Stomach (tissue), 8 donors: ENCODE measurements at regions not wholly inside any gene's neighbourhood (a gene's known extent, or its start where the extent isn't known, plus 50 kb on each side); places are given as distances from the start of the nearest gene placed in this dataset.

Source experiments
- DNase-seq, 2 donors: peaks; one replicate each; pipeline versions ENCODE4 v3.0.0 to v3.0.0-alpha.2; 2013 to 2019
- H3K27ac ChIP-seq, 5 donors: fragments of 200-600 bp in 4 of 5; sonication (generic) in 4 of 5; one replicate each; pipeline ENCODE4 v1.5.1; 2013 to 2019; ENCODE audit warnings: mild to moderate bottlenecking in 1 of 5, moderate library complexity in 1 of 5
- H3K27me3 ChIP-seq, 3 donors: fragments of 200-600 bp; sonication (generic); one replicate each; pipeline ENCODE4 v1.5.1; 2017 to 2019; ENCODE audit warnings: mixed run types in 1 of 3
- H3K36me3 ChIP-seq, 4 donors: fragments of 200-600 bp; sonication (generic); 1 replicate in 3 of 4; 2 replicates in 1 of 4; pipeline ENCODE4 v1.5.1; 2016 to 2019
- H3K4me1 ChIP-seq, 4 donors: fragments of 200-600 bp; sonication (generic); one replicate each; pipeline ENCODE4 v1.5.1; 2016 to 2019
- H3K4me3 ChIP-seq, 4 donors: fragments of 200-600 bp; sonication (generic) in 3 of 4; one replicate each; pipeline ENCODE4 v1.5.1; 2016 to 2019; ENCODE audit warnings: mild to moderate bottlenecking in 1 of 4
- H3K9me3 ChIP-seq, 4 donors: fragments of 200-600 bp; sonication (generic); one replicate each; pipeline ENCODE4 v1.5.1; 2016 to 2019
- CTCF ChIP-seq, 7 experiments: fragments of 450-650 bp in 4 of 7; fragments of 200-600 bp in 3 of 7; sonication (generic) in 3 of 7; IDR thresholded peaks; one replicate each; pipeline ENCODE4 v1.5.1; 2016 to 2019; ENCODE audit warnings: antibody characterized with exemption in 7 of 7, control low read depth in 2 of 7, mild to moderate bottlenecking in 1 of 7
- EP300 ChIP-seq: sonication (generic); formaldehyde crosslinking; IDR thresholded peaks from one replicate; pipeline ENCODE4 v1.6.1; 2017; ENCODE audit warnings: antibody characterized with exemption
- POLR2A ChIP-seq, 4 donors: fragments of 450-650 bp; IDR thresholded peaks; one replicate each; pipeline ENCODE4 v1.6.1; 2016; ENCODE audit warnings: antibody characterized with exemption in 4 of 4, control low read depth in 2 of 4, mild to moderate bottlenecking in 1 of 4, moderate library complexity in 1 of 4
- POLR2AphosphoS5 ChIP-seq, 3 donors: sonication (generic); formaldehyde crosslinking; IDR thresholded peaks; one replicate each; pipeline ENCODE4 v1.6.1; 2016; ENCODE audit warnings: antibody characterized with exemption in 3 of 3
- WGBS, 5 donors: extraction: QIAGEN DNeasy Blood & Tissue Kit in 3 of 5; methylation state at CpG; one replicate each; pipeline versions ENCODE4 v1.1.5 to v1.1.7; 2013 to 2018; 5-methylcytosine and 5-hydroxymethylcytosine counted together
- intact Hi-C: fragments of 100-400 bp; cut with DNase I; formaldehyde crosslinking; loops from one replicate; pipeline ENCODE4 v1.15.1; 2023; ENCODE audit warnings: low total_unique reads
- donor health status: healthy with polysubstance abuse.
- donor health status: Bipolar disorder and iron deficiency.
- donor health status: healthy.

DNA sequence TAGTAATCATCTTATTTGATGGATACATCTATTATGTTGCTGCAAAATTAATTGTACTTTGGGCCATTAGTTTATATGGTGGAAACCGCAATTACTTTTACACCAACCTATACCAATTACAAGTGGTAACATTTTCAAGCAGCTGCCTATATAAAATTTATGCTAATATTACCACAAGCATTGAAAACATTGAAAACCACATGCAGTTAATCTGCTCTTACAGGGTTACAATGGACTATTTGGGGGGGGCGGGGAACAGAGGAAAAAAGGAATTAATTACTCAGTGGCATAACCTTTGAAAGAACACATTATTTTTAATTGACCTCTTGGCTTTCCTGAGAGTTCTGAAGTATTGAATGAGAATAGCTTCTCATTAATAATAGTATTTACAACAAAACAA lies 1793.2 kb downstream of the NCAM2 start:
- intact Hi-C loops, result no loop called here
- WGBS, 5 donors, result 63 to 82% (median 70%) methylated on average over 2 of the region's 2 CpGs
- no peak for TF ChIP-seq POLR2A (IDR thresholded peaks at IDR 0.05)
- TF ChIP-seq EP300, result no peak
- TF ChIP-seq CTCF (IDR thresholded peaks at IDR 0.05), result no peak
- no peak for TF ChIP-seq POLR2AphosphoS5 (IDR thresholded peaks at IDR 0.05)
- Histone ChIP-seq H3K9me3 (no peaks in the 10 kb centered on the region), H3K27me3 (no peaks in the 10 kb centered on the region), H3K27ac (no peak overlapping the region), H3K4me1 (no peaks in the 10 kb centered on the region), H3K4me3 (no peak overlapping the region), H3K36me3 (no peaks in the 10 kb centered on the region)
- no peak for DNase-seq

DNA sequence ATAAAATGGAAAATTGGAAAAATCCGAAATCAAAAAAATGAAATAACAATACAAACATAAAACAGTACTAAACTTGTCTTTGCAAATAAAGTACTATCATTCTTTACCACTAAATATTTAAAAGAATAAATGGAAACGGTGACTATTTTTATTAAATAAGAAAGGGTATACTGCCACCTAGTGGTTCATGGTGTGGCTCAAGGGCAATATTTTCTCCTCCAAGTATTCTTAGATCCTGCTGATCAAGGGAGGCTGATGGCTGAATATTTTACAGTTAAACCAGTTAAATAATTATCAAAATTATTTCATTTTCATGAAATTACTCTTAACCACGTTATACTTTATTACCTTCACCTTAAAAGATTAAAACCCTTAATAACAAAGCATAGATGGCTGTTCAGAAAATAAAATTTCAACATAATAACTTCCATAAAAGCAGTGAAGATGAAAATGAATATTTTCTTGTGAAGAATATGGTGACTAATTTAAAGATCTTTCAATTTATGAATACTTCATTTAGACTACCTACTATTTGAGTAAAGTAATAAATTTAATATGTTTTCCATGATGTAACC lies 1793.9 kb downstream of the NCAM2 start:
- whole genome bisulfite sequencing, 5 donors, result 0 to 3% (median 1%) methylated on average over 3 of the region's 3 CpGs
- Histone ChIP-seq H3K4me3 (no peak overlapping the region), H3K4me1 (no peaks in the 10 kb centered on the region), H3K36me3 (no peaks in the 10 kb centered on the region), H3K9me3 (no peaks in the 10 kb centered on the region), H3K27ac (no peak overlapping the region), H3K27me3 (no peaks in the 10 kb centered on the region)
- intact Hi-C loops, result no loop called here
- TF ChIP-seq POLR2A (IDR thresholded peaks at IDR 0.05) (no peak), POLR2AphosphoS5 (IDR thresholded peaks at IDR 0.05) (no peak), CTCF (IDR thresholded peaks at IDR 0.05) (peak in 3 of 7 experiments; percentile 44 to 72 (median 70))
- DNase-seq, result peak in 1 of 2 donors; percentile 71

- no peak for DNase-seq
- H3K4me3 ChIP-seq, result no peak overlapping the region
- H3K9me3 ChIP-seq, result no peaks in the 10 kb centered on the region
- H3K4me1 ChIP-seq, result no peaks in the 10 kb centered on the region
- intact Hi-C loops, result no loop called here
- no peaks in the 10 kb centered on the region for H3K36me3 ChIP-seq
- TF ChIP-seq CTCF (IDR thresholded peaks at IDR 0.05) (no peak), POLR2A (IDR thresholded peaks at IDR 0.05) (no peak), POLR2AphosphoS5 (IDR thresholded peaks at IDR 0.05) (no peak), EP300 (no peak)
- H3K27ac ChIP-seq, result no peak overlapping the region
- 71 to 83% (median 75%) methylated on average over 2 of the region's 2 CpGs for WGBS, 5 donors
- H3K27me3 ChIP-seq, result no peaks in the 10 kb centered on the region
Observed at GRCh38 chr21:22795091-22795490, 1796.9 kb downstream of the NCAM2 start.

GRCh38 chr21:22795644-22796043 lies 1797.4 kb downstream of the NCAM2 start:
- no peaks in the 10 kb centered on the region for H3K27me3 ChIP-seq
- no peak overlapping the region for H3K27ac ChIP-seq
- no peaks in the 10 kb centered on the region for H3K4me1 ChIP-seq
- 52 to 76% (median 60%) methylated on average over 3 to 4 of the region's 4 CpGs for WGBS, 5 donors
- no peak overlapping the region for H3K4me3 ChIP-seq
- no peak for TF ChIP-seq POLR2AphosphoS5 (IDR thresholded peaks at IDR 0.05)
- no peak for TF ChIP-seq CTCF (IDR thresholded peaks at IDR 0.05)
- TF ChIP-seq EP300, result no peak
- TF ChIP-seq POLR2A (IDR thresholded peaks at IDR 0.05), result no peak
- H3K9me3 ChIP-seq, result no peaks in the 10 kb centered on the region
- intact Hi-C loops, result no loop called here
- no peaks in the 10 kb centered on the region for H3K36me3 ChIP-seq
- no peak for DNase-seq
